Stimulated activated CD4-positive, alpha-beta T cell treated with anti-CD3 and anti-CD28 coated beads, TNF-alpha, amount 100 ng/mL, for 24 hours (primary cell): ENCODE measurements at regions not wholly inside any gene's neighbourhood (a gene's known extent, or its start where the extent isn't known, plus 50 kb on each side); places are given as distances from the start of the nearest gene placed in this dataset.

ENCODE experiments used
- DNase-seq, 3 experiments: peaks; one replicate each; pipeline ENCODE4 v3.0.0-alpha.2; 2020; ENCODE audit warnings: low read depth in 3 of 3

DNA sequence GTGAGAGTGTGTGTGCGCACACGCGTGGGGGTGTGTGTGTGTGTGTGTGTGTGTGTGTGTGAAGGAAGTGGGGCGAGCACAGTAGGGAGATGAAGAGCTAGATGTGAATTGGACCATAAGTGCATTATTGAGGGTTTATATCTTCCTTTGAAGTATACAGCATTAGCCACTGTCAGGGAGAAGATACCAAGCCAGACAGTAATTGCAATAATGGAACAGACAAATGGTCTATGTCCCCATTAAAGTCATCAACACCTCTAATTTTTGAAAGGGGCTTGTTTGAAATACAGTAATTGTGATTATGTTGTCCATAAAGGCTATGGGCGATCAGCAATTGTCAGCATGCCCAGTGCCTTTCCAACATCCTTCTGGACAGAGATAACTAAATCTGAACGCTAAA is 429.2 kb upstream of the NR2F2 start:
- no peak for DNase-seq

DNA sequence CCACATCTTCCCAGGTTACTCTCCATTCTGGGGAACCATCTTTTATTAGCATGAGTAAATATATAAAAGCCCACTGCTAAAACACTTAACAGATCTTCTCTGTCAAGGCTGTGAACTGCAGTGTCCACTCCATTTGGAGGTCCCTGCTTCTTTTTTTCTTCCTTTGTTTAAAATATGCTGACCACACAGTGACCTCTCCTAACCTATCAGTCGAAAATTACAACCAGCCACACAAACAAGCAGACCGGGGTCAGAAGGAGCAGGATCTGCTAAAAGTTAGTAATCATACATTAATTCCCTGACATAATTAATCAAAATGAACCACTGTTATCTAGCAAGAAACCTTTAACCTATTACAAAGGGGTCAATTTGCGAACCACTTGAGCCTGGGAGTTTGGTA is 427.9 kb upstream of the NR2F2 start:
- no peak for DNase-seq

DNA sequence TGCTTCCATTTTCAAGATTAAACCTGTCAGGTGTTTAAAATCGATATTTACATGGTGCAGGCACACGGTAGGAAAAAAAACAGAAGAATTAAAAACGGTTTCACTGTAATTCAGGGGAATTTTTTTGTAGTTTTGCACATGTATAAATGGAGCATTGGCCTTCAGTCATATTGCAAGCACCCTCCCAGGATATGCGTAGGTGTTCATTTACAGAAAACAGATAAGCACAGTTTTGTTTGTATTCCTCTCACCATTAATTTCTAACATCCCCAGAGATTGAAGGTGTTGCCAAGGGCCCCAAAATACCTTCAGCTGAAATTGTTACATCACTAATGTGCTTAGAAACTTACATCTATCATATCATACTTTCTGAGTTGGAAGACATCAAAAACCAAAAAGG is 427.1 kb upstream of the NR2F2 start:
- DNase-seq: no peak

DNA sequence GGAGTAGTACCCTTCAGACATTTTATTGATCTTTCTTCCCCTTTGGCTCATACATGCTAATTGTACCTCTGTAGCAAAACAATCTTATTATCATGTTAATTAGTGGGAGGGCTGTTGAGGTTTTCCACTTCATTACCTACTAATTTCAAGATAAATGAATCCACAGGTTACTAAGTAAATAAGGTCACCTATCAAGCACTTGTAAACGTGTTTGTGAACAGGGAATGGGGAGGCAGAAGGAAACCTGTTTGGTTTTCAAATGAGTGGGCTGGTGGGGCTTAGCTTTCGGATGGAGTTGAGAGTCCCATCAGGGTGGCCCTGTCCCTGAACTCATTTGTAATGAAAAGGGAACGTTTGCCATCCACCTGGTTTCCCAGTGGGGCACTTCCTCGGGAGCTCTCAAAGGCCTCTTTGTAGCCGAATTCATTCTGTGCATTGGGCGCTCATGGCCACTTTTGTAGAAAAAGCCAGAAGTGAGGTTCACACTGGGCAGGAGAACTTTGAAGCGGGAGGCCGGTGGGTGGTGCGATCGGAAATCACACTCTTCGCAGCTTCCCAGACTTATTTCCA is 419.8 kb upstream of the NR2F2 start:
- DNase-seq: no peak

DNA sequence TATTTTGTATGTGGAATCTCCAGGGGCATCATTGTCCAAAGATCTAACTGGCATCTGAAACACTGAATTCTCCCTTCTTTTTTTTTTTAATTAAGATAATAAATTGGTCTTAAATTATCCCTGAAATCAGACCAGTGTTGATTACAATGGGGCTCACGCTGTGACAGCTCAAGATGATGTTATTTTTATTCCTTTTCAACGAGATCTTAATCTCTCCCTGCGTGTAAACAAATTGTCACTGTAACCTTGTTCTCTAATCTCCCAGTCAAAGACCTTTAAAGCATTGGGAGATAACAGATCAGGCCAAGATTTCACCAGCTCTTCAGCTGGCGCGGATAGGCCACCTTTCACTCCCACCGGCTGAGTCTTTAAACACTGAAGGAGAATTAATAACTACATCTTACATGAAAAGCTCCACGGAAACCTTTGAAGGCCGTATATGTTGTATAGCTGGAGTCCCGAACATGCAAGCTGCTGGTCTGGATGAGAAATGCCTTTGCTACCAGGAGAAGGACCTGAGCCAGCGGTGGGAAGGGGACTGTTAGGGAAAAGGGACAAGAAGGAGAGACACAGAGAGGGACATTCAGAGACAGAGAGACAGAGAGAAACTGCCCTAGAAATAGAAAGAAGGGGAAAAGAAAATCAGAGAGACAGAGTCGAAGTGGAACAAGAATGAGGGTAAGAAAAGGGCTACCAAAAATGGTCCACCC is 418.8 kb upstream of the NR2F2 start:
- no peak for DNase-seq

DNA sequence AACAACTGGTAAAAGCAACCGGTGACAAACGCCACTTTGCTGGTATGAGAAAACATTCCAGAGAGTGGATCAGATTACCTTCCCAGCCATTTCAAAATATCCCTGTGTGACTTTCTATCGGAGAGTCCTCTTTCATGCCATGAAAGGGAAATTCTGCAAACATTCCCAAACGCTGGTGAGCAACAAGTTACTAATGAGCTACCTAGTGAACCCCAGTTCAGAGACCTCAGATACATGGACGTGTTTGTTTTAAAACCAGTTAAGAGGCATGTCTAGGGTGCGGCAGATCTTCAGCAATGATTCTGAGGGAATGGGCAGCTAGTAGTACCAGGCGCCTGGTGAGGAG is 418.2 kb upstream of the NR2F2 start:
- DNase-seq: no peak

DNA sequence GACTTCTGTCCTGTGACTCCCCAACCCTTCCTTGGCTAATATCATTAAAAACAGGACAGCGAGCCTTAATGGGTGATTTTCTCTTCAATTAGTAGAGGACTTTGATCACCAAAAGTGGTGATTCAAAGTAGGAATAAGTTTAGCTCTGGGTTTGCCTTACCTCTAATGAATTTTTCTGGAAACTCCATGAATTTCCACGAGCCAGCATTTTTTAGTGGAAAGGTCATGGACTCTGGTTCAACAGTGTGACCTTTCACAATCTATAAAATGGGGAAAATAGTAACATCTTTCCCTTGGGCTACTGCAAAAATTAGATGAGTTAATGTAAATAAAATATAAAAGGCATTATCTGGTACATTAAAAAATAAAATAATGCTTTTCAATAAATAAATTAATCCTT is 417.8 kb upstream of the NR2F2 start:
- no peak for DNase-seq

DNA sequence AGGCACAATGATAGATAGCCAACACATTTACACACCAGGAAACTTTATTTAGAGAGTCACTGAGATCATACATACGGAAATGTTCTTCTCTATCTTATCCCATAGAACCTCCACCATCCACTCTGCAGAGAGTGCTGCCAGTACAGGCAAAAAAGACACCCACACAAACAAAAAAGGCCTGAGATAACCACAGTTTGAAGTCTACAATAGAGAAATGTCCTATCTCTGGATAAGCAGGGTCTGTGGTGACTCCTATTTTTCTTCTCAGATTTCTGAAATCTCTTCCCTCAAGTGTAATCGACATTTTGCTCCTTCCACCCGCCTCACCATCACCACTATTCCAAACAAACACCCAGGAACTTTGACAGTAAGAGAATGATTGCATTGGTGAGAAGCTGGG is 413.9 kb upstream of the NR2F2 start:
- DNase-seq: no peak

DNA sequence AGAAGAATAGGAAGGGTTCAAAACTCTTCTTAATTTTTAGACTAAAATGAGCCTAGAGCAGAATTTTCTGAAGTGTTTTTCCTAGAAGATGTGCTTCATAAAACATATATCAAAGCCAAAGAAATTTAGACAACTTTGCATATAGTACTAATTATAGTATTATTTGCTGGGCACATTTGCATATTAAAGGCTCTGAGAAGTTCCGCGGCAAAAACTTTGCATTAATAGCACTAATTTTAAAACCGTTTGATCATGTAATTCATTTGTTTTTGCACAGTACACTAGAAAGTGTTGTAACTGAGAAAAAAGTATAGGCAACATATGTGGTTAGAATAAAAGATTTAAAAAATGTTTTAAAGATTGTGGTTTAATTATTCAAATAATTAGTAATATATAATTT is 412.0 kb upstream of the NR2F2 start:
- DNase-seq: no peak

DNA sequence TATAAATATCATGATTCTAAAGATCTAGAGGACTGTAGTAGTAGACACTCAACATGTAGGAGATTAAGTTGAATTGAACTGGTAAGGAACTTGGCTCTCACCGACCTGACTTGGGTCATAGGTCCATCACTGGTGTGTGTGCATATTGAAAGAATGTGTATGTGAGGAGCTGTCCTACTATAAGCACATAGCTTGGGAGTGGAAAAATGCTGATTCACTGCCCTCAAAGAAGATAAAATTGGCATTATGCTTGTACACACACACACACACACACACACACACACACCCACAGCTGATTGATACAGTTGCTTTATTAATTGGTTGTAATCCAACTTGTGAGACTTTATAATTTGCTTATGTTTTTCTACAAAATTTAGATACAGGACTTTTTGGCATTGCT is 411.0 kb upstream of the NR2F2 start:
- no peak for DNase-seq

DNA sequence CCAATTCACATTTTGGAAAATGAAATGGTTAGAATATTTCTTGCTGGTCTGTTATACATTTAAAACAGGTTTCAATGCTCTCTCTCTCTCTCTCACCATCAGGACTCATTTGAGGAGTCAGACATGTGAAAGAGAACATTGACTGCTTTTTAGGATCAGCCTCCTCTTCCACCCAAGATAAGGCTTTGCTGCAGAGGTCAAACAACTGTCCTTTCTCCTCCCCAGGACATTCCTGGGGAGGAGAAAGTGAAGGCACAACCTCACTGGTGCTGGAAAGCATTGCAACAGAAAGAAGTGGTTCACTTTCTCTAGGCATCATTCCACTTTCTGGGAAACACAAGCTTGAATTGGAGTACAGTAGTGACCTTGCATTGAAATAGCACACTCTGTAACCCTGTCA is 409.1 kb upstream of the NR2F2 start:
- no peak for DNase-seq

DNA sequence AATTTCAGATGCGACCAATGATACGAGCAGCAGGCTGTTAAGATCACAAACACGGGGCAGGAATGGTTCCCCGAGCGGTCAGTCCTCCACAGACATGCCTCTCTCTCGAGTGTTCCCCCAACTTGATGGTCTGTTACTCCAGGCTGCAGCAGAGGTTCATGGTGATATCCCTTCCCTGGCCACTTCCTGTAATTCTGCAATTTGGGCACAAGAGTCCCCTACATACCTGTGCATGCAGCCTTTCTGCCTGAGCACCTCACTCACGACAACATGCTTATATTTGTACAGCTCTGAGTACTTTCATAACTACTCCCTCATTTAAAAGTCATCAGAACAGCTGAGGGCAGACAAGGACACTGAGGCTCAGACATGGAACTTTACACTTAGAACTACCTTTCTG is 408.1 kb upstream of the NR2F2 start:
- DNase-seq: no peak

DNA sequence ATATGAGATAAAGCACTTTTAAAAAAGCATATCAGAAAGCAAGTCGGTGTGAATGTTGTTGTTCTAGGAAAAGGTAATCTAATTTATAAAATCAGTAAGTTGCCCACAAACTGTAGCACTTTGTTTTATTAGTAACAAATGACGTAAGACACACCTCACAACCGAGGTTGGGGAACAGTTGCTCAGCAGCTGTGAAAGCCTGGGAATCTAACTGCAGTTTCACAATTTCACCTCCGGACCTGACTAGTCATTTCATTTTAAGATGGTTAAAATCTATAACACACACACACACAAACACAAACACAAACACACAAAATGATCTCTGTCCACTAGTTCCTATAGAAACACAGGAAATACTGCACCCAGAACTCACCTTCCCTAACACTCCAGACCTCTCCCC is 406.7 kb upstream of the NR2F2 start:
- DNase-seq: no peak

DNA sequence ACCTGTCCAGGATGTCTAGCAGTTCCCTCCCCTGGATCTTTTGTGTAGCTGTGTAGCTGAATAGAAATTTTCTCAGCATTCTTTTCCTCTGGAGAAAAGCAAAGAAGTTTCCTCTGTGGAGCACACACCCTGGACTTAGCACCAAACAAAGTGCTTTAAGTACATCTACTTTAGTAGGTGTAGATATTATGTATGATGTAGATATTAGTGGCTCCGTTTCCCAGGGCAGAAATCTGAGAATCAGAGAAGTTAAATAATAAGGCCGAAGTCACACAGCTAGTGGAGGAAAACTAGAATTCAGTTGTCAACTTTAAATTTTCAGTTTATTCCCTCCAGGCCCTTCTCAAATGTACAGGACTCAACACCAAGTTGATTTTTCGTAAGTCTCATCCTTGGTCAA is 401.7 kb upstream of the NR2F2 start:
- no peak for DNase-seq

DNA sequence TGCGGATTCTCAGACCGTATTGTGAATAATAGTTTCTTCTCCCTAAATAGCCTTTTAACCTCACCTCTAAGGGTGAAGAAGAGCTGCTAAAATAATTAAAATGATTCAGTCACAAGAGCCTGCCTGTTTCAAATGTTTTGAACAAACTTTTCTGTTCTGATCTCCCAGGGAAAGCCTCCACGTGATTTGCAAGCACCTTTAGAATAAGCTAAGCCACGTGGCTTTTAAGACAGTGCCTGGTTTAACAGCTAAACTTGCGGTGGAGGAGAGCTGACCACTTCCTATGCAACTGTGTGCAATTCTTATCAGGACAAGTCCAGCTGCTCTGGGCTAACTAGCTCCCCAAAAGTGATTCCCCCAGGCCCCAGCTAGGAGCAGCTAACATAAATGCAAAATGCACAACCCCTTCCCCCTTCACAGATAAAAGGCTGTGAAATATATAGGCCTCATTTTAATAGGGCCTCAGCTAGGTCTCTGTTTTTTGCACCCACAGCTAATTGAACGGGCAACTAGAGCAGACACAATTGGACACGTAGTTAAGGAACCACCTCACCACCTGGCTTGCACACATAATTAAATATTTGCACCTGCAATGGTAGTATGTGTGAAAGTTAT is 401.2 kb upstream of the NR2F2 start:
- DNase-seq: no peak

DNA sequence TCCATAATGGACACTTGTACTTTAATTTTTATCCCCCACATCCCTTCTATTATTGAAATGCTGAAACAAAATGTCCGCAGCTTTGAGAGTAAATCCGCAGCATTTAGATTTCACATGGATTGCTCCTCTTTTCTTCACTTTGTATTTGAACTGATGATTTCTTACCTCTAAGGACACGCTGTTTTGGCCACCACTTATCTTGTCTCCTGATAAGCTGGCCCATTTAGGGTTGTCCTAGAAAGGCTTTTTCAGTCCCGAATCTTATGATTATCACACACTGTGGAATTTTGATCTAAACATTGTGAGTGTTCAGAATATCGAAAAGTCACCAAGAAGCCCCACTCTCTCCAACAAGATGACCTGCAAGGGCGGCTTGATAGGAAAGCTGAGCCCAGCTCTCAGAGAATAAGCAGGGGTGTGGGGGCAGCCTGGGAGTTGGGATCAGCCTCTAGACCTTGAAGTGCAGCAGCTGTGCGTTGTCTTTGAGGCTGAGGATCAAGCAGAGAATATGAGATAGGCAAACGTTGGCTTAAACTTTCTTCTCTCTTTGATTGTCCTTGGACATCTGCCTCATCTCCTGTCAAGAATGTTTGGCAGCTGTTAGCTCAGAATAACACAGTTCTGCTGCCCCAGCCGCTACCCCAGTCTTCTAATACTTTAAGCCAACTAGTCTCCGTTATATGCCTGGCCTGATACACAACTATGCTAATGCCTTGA is 399.7 kb upstream of the NR2F2 start:
- no peak for DNase-seq

DNA sequence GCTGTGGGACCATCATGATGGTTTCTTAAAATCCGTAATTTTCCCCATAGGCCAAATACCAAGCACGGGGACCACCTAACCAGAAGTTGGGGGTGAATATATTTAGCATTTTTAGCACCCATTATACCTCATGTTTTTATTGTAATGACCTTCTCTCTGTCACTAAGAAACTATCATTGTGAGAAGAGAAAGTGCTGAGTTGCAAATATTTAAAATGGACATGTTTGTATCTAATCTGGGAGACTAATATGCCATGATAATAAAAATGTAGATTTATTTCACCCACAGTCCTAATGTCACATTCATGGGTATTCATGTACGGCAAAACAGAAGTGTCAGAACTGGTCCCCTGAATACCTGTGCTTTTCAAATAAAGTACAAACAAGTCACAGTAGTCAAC is 398.9 kb upstream of the NR2F2 start:
- DNase-seq: no peak

DNA sequence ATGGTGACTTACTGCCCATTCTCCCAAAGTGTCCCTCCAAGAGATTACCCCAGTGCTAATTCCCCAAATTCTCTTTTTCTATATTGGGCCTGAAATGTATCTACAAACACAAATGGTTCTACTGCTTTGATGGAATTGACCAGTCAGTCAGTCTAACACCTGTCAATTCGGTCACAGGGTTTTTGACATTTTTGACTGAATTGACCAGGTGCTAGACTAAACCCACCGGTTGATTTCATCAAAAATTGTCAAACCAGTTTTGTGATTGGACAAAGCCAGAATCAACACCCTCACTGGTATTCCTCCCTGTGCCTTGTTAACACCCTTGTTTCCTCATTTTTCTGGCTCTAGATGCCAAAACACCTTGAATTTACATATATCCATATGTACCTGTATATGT is 398.4 kb upstream of the NR2F2 start:
- no peak for DNase-seq

DNA sequence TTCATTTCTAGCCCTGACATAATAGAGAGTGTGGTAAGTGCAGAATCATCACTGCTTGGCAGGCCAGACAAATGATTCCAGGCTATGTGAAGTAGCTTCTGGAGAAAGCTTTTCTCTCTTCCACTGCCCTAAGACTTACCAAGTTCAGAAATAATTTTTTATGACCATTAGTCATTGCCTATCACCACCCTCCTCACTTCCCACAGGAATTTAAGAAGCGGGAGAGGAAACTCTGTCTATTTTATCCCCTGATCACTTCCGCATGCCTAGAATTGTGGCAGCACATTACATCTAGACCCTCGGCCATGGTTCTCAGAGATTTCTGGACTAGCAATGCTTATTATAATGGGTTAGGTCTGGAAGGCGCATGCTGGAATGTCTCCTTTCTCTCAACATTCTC is 397.8 kb upstream of the NR2F2 start:
- DNase-seq: no peak

DNA sequence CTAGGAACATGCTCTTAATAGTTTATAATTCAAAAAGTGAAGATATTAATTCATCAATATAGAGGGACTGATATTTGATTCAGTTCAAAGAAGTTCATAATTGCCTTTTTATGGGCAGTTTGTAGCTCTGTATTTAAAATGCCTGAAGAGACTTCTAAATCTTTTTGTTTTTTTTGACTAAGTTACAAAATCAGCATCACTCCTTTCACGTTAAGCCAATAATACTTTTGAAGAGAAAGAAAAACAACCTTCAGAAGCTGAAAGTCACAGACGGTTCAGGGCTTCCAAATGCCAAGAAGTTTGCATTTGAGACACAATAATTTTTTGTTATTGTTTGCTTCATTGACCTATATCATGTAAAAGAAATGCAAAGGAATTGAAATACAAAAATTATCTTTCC is 394.6 kb upstream of the NR2F2 start:
- DNase-seq: no peak

DNA sequence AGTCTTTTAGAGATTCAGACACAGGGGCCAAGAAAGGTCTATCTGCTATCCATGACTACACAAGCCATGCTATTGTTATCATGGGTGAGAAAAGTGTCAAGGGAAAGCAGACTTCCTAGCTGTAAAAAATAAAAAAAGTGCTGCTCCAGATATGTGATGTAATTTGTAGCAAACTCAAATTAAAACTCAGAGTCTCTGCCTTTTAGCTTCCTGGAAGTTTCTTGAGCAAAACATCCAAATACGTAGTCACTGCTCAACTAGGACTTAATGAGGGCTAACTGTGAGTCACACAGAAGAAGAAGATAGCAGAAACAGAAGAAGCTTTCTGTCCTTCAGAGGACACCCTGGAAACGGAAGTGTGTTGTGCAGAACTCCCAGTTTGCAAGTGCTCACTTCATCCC is 393.4 kb upstream of the NR2F2 start:
- DNase-seq: no peak

DNA sequence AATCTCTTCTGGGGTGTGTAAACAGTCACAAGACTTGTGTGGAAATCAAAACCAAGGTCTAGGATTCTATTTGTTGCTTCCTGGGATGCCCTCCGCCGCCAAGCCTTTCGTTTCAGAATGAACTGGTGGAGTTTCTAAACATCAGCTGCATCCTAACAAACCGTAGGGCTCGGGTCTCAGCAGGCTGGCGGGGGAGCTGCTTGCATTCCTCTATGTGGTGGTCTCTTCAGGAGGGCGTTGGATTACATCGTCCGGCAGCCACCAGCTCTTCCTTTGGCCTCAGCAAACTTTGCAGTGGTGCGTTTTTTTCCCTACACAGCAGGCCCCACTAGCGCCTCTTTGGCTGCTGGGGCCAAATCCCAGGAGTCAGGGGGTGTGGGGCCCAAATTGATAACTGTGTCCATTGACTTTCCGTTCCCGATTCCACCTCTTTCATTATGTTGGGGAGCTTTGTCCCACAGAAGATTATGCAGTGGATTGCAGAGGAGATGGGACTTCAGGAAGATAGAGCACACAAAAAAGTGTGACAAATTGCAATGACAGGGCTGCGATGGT is 390.0 kb upstream of the NR2F2 start:
- no peak for DNase-seq

DNA sequence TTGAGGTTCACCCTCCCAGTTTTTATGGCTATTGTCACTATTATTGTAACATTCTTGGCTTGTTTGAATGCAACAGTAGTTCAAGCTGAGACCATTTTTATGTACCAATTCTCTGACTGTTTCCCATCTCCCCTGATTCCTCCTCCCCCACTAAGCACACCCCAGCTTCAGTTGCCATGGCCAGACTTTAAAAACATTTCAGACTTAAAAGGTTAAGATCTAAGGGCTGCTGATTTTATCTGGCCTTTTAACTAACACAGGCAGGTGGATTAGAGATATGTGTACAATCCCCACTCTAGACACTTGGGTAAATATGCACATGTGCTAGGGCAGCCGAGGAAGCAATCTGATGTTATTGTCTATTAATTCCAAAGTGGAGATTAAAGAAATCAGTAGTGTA is 386.3 kb upstream of the NR2F2 start:
- no peak for DNase-seq
